GM12873 (cell line): ENCODE measurements at regions not wholly inside any gene's neighbourhood (a gene's known extent, or its start where the extent isn't known, plus 50 kb on each side); places are given as distances from the start of the nearest gene placed in this dataset.

Source experiments
- CTCF ChIP-seq: IDR thresholded peaks from 2 replicates; pipeline ENCODE4 v1.5.1; 2012; ENCODE audit warnings: low read depth, mild to moderate bottlenecking, moderate library complexity, low read length, control low read depth; ENCODE audit not compliant: insufficient read depth; ENCODE audit errors: missing control alignments

DNA sequence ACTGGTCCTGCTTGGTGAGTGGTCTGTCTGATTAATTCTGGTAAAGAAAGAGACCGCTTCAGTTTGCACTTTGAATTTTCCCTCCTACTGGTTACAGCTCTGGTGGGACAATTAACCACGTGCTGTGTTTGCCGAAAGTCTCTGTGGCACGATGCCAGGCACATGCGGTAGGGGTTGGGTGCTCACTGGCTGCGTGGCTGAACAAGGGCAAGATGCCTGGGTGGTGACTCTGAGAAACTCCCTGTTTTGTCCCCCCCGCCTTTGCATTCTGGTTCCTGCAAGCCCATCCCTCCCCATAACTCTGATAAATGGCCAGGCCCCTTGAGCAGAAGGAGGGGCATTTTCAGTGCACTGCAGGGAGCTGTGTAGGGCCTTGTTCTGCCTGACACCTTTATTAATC, 206.1 kb downstream of the TFCP2L1 start:
- no peak for TF ChIP-seq CTCF

GRCh38 chr2:121080013-121080772, 204.8 kb downstream of the TFCP2L1 start:
- peak; percentile 93 for TF ChIP-seq CTCF

DNA sequence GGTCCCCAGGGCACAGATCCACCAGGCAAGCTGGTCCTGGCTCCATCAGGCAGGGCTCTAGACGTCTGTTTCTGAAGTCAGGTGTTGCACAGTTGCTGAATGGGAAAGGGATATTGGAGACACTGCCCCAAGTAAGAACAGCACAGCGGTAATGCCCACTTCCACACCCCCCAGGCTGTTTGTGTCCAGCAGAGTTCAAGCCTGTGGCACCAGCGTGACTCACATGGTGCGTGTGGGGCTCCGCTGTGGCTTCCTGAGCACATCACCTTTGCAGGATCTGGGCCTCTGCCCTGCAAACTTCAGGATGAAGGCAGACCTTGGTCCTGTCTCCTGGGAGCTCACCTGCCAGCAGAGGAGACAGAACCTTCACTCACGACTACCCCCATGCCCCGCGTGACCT, 203.3 kb downstream of the TFCP2L1 start:
- TF ChIP-seq CTCF: no peak

DNA sequence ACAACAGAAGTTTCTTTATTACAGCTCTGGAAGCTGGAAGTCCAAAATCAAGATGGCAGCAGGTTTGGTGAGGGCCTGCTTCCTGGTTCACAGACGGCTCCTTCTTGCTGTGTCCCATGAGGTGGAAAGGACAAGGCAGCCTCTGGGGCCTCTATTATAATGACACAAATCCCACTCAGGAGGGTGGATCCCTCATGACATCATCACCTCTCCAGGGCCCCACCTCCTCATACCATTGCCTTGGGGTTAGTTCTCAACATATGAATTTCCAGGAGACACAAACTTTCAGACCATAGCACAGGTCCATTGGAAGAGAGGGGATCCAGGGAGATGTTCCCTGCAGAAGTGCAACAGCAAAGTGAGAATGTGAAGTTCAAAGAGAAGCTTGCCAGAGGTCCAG, 202.8 kb downstream of the TFCP2L1 start:
- no peak for TF ChIP-seq CTCF

DNA sequence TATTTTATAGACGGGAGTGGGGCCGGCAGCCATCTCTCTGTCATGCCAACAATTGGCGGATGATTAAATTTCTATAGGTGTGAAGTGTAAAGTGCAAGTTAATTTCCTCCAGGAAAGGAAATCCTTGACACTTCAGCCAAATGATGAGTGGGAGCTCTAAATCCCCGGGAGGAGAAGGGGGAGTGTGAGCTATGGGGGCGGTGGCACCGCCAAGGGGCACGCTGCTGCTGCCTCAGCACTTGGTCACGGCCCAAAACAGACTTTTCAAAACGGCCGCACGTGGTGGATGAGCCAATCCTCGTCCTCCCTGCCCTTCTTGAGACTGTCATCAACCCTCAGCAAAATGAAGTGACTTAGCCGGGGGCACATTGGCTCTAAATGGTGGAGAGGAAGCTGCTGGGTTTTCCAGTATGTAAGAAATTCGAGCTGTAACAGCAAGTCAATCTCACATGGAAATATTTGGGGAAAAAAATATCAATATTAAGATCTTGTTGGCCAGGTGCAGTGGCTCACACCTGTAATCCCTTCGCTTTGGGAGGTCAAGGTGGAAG, 200.8 kb downstream of the TFCP2L1 start:
- TF ChIP-seq CTCF: no peak

- TF ChIP-seq CTCF: no peak
Measured at GRCh38 chr2:121085801-121086200, 199.2 kb downstream of the TFCP2L1 start.

DNA sequence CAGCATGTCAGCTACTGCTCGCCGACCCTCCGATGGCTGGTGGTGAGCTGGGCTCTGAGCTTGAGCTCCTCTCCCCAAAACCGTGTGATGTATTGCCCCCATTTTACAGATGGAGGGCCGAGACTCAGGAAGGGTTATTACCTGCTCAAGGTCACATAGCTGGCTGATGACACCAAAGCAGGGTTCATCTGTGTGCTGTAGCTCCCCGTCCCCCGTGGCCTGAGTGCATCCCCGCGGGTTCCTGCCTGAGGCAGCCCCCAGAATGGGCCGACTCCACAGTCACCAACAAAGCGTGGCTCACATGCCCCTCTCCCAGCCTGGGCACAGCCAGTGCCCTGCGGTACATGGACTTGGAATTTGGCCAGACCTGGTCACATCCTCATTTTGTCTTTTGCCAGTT, 198.6 kb downstream of the TFCP2L1 start:
- no peak for TF ChIP-seq CTCF
